C4-2B (cell line): ENCODE measurements at regions not wholly inside any gene's neighbourhood (a gene's known extent, or its start where the extent isn't known, plus 50 kb on each side); places are given as distances from the start of the nearest gene placed in this dataset.

Experiments used
- ZFX ChIP-seq: fragments of 450-650 bp; IDR thresholded peaks from 2 replicates; pipeline ENCODE4 v1.6.1; 2017
- TF ChIP-seq, protein P1 (sequence below): fragments of 450-650 bp; conservative IDR thresholded peaks from 2 replicates; pipeline ENCODE4 v1.5.1; 2017; ENCODE audit warnings: mild to moderate bottlenecking

- TF ChIP-seq, protein P1, sequence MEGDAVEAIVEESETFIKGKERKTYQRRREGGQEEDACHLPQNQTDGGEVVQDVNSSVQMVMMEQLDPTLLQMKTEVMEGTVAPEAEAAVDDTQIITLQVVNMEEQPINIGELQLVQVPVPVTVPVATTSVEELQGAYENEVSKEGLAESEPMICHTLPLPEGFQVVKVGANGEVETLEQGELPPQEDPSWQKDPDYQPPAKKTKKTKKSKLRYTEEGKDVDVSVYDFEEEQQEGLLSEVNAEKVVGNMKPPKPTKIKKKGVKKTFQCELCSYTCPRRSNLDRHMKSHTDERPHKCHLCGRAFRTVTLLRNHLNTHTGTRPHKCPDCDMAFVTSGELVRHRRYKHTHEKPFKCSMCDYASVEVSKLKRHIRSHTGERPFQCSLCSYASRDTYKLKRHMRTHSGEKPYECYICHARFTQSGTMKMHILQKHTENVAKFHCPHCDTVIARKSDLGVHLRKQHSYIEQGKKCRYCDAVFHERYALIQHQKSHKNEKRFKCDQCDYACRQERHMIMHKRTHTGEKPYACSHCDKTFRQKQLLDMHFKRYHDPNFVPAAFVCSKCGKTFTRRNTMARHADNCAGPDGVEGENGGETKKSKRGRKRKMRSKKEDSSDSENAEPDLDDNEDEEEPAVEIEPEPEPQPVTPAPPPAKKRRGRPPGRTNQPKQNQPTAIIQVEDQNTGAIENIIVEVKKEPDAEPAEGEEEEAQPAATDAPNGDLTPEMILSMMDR = no peak
- no peak for TF ChIP-seq ZFX
Measured at GRCh38 chr5:27594141-27594540, 555.8 kb upstream of the CDH9 start.
